ENCODE measurements at regions not wholly inside any gene's neighbourhood (a gene's known extent, or its start where the extent isn't known, plus 50 kb on each side); places are given as distances from the start of the nearest gene placed in this dataset.
"Not testable (repeated sequence)": the region's sequence is repeated elsewhere in the genome, so short reads cannot be mapped to it uniquely, and the experiment has no call there.

- not testable (repeated sequence) for TF ChIP-seq POLR2A (IDR thresholded peaks at IDR 0.05)
- TF ChIP-seq, protein P1, sequence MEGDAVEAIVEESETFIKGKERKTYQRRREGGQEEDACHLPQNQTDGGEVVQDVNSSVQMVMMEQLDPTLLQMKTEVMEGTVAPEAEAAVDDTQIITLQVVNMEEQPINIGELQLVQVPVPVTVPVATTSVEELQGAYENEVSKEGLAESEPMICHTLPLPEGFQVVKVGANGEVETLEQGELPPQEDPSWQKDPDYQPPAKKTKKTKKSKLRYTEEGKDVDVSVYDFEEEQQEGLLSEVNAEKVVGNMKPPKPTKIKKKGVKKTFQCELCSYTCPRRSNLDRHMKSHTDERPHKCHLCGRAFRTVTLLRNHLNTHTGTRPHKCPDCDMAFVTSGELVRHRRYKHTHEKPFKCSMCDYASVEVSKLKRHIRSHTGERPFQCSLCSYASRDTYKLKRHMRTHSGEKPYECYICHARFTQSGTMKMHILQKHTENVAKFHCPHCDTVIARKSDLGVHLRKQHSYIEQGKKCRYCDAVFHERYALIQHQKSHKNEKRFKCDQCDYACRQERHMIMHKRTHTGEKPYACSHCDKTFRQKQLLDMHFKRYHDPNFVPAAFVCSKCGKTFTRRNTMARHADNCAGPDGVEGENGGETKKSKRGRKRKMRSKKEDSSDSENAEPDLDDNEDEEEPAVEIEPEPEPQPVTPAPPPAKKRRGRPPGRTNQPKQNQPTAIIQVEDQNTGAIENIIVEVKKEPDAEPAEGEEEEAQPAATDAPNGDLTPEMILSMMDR (IDR thresholded peaks at IDR 0.05), result not testable (repeated sequence)
These were observed 540.1 kb downstream of the TBC1D22A start for GRCh38 chr22:47302587-47302986.

Measured in adrenal gland (tissue), 5 donors.